Adrenal gland (tissue), 9 donors: ENCODE measurements at regions not wholly inside any gene's neighbourhood (a gene's known extent, or its start where the extent isn't known, plus 50 kb on each side); places are given as distances from the start of the nearest gene placed in this dataset.

Source experiments
- DNase-seq, 7 donors: peaks; one replicate each; pipeline ENCODE4 v3.0.0-alpha.2; 2019 to 2020
- H3K27ac ChIP-seq, 5 donors: fragments of 200-600 bp; sonication (generic) in 4 of 5; 1 replicate in 3 of 5; 2 replicates in 2 of 5; pipeline versions ENCODE4 v1.5.1 to v1.8.0; 2016 to 2020; ENCODE audit warnings: mild to moderate bottlenecking in 1 of 5
- H3K27me3 ChIP-seq: fragments of 200-600 bp; 2 replicates; pipeline ENCODE4 v1.8.0; 2021
- H3K36me3 ChIP-seq, 2 donors: fragments of 200-600 bp; replicated peaks in 1 of 2; 1 replicate in 1 of 2; 2 replicates in 1 of 2; pipeline versions ENCODE4 v1.5.1 to v1.8.0; 2018 to 2022
- H3K4me1 ChIP-seq, 2 donors: fragments of 200-600 bp; replicated peaks in 1 of 2; 1 replicate in 1 of 2; 2 replicates in 1 of 2; pipeline versions ENCODE4 v1.5.1 to v1.8.0; 2018 to 2021
- H3K4me3 ChIP-seq, 4 donors: fragments of 200-600 bp; sonication (generic) in 3 of 4; one replicate each; pipeline ENCODE4 v1.5.1; 2016 to 2018
- H3K9me3 ChIP-seq, 3 donors: fragments of 200-600 bp; sonication (generic) in 1 of 3; replicated peaks in 1 of 3; 1 replicate in 2 of 3; 2 replicates in 1 of 3; pipeline versions ENCODE4 v1.5.1 to v1.8.0; 2016 to 2021
- CTCF ChIP-seq, 6 experiments: fragments of 450-650 bp in 4 of 6; fragments of 200-600 bp in 2 of 6; sonication (generic) in 1 of 6; IDR thresholded peaks; 1 replicate in 5 of 6; 2 replicates in 1 of 6; pipeline versions ENCODE4 v1.5.1 to v1.8.0; 2016 to 2021; ENCODE audit warnings: antibody characterized with exemption in 6 of 6, mild to moderate bottlenecking in 2 of 6, moderate library complexity in 1 of 6
- POLR2A ChIP-seq, 2 donors: fragments of 450-650 bp; IDR thresholded peaks; one replicate each; pipeline ENCODE4 v1.6.1; 2017; ENCODE audit warnings: antibody characterized with exemption in 2 of 2, mild to moderate bottlenecking in 2 of 2, moderate library complexity in 1 of 2
- WGBS, 4 donors: extraction: QIAGEN DNeasy Blood & Tissue Kit in 2 of 4; methylation state at CpG; one replicate each; pipeline versions ENCODE4 v1.1.5 to v1.1.7; 2013 to 2017; 5-methylcytosine and 5-hydroxymethylcytosine counted together
- intact Hi-C, 2 donors: fragments of 100-400 bp; cut with DNase I; formaldehyde crosslinking; loops; one replicate each; pipeline versions ENCODE4 v1.14.1 to v1.15.0; 2022 to 2023
- donor health status: healthy with polysubstance abuse.
- donor health status: Bipolar disorder and iron deficiency.
- donor health status: DM: yes; HTN: yes; CAD: no.
- donor health status: DM: no; HTN: no; CAD: no.
- donor health status: DM: no; HTN: no; CAD: no.

GRCh38 chr12:20134652-20135051 lies 233.7 kb upstream of the PDE3A start:
- H3K4me3 ChIP-seq: no peak overlapping the region
- DNase-seq: no peak
- H3K9me3 ChIP-seq: no peaks in the 10 kb centered on the region
- no peaks in the 10 kb centered on the region for H3K4me1 ChIP-seq
- TF ChIP-seq POLR2A (IDR thresholded peaks at IDR 0.05): no peak
- no peak overlapping the region for H3K27ac ChIP-seq
- no peaks in the 10 kb centered on the region for H3K27me3 ChIP-seq
- no peaks in the 10 kb centered on the region for H3K36me3 ChIP-seq
- intact Hi-C loops: no loop called here
- WGBS, 4 donors: 43 to 69% (median 53%) methylated on average over 3 of the region's 3 CpGs

- intact Hi-C loops: no loop called here
- H3K4me3 ChIP-seq: no peak overlapping the region
- no peaks in the 10 kb centered on the region for H3K36me3 ChIP-seq
- no peak overlapping the region for H3K27ac ChIP-seq
- WGBS, 4 donors: 47 to 68% (median 63%) methylated on average over 3 of the region's 3 CpGs
- H3K9me3 ChIP-seq: no peaks in the 10 kb centered on the region
- no peak for DNase-seq
- TF ChIP-seq POLR2A (IDR thresholded peaks at IDR 0.05) (no peak), CTCF (IDR thresholded peaks at IDR 0.05) (no peak)
- no peaks in the 10 kb centered on the region for H3K27me3 ChIP-seq
- H3K4me1 ChIP-seq: no peaks in the 10 kb centered on the region
Measured at GRCh38 chr12:20140751-20141150, 227.6 kb upstream of the PDE3A start.

- intact Hi-C loops: no loop called here
- H3K9me3 ChIP-seq: no peaks in the 10 kb centered on the region
- no peaks in the 10 kb centered on the region for H3K27me3 ChIP-seq
- H3K27ac ChIP-seq: no peak overlapping the region
- TF ChIP-seq CTCF (IDR thresholded peaks at IDR 0.05) (no peak), POLR2A (IDR thresholded peaks at IDR 0.05) (no peak)
- no peak for DNase-seq
- no peaks in the 10 kb centered on the region for H3K36me3 ChIP-seq
- 50 to 67% (median 56%) methylated on average over 1 of the region's 1 CpG for WGBS, 4 donors
- no peak overlapping the region for H3K4me3 ChIP-seq
- no peaks in the 10 kb centered on the region for H3K4me1 ChIP-seq
Measured at GRCh38 chr12:20142316-20142715, 226.0 kb upstream of the PDE3A start.

GRCh38 chr12:20142956-20143355 lies 225.4 kb upstream of the PDE3A start:
- no peak for DNase-seq
- Histone ChIP-seq H3K4me1 (no peaks in the 10 kb centered on the region), H3K4me3 (no peak overlapping the region), H3K27me3 (no peaks in the 10 kb centered on the region), H3K9me3 (no peaks in the 10 kb centered on the region), H3K27ac (no peak overlapping the region), H3K36me3 (no peaks in the 10 kb centered on the region)
- TF ChIP-seq POLR2A (IDR thresholded peaks at IDR 0.05): no peak
- TF ChIP-seq CTCF (IDR thresholded peaks at IDR 0.05): no peak
- intact Hi-C loops: no loop called here
- 30 to 47% (median 42%) methylated on average over 3 of the region's 3 CpGs for WGBS, 4 donors

DNA sequence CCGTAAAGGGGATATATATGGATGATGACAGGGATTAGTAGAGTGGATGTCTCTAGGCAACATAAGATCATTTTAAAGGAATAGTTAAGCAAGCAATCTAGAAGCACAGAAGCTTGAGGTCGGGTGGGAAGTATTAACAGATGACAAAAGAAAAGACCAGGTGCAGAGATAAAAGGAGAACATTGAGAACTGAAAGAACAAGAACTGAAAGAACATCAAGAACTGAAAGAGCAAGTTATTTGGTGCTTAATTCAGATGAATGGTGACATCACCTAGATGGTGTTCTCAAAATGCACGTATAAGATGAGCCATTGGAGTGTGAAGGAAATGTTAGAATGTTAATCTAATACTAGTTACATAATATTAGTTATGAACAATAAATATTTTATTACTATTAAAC lies 224.0 kb upstream of the PDE3A start:
- intact Hi-C loops: no loop called here
- no peaks in the 10 kb centered on the region for H3K27me3 ChIP-seq
- H3K36me3 ChIP-seq: no peaks in the 10 kb centered on the region
- H3K9me3 ChIP-seq: no peaks in the 10 kb centered on the region
- 55 to 60% (median 58%) methylated on average over 3 of the region's 3 CpGs for WGBS, 4 donors
- H3K4me1 ChIP-seq: no peaks in the 10 kb centered on the region
- DNase-seq: no peak
- no peak overlapping the region for H3K27ac ChIP-seq
- no peak overlapping the region for H3K4me3 ChIP-seq
- TF ChIP-seq CTCF (IDR thresholded peaks at IDR 0.05): no peak
- no peak for TF ChIP-seq POLR2A (IDR thresholded peaks at IDR 0.05)
